ENCODE measurements at regions not wholly inside any gene's neighbourhood (a gene's known extent, or its start where the extent isn't known, plus 50 kb on each side); places are given as distances from the start of the nearest gene placed in this dataset.

DNA sequence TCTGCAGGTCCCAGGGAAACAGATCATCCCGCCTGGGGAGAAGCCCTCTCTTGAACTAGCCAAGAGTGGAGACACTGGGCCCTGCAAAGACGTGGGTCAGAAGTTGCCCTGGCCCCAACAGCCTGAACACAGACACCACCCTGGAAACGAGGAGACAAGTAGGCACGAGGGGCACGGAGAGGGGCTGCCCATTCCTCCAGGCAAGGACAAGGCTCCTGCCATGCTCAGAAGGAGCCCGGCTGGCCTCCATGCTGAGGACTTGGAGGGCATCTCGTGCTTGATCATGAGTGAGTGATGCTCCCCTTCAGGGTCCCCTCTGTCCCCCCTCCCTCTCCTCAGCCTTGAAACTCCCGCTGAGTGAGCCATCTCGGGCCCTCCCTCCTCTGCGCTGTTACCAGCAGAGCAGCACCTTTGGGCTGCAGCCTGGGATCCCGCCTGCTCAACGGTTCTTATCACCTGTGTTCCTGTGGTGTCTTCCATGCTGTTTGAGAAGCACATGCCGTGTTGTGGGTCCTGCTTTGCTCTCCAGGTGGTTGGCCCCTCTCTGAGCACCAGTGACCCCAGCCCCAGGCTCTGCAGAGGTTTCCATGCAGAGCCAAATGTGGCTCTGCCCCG lies 544.3 kb downstream of the TCERG1L start:
- TF ChIP-seq, protein P1, sequence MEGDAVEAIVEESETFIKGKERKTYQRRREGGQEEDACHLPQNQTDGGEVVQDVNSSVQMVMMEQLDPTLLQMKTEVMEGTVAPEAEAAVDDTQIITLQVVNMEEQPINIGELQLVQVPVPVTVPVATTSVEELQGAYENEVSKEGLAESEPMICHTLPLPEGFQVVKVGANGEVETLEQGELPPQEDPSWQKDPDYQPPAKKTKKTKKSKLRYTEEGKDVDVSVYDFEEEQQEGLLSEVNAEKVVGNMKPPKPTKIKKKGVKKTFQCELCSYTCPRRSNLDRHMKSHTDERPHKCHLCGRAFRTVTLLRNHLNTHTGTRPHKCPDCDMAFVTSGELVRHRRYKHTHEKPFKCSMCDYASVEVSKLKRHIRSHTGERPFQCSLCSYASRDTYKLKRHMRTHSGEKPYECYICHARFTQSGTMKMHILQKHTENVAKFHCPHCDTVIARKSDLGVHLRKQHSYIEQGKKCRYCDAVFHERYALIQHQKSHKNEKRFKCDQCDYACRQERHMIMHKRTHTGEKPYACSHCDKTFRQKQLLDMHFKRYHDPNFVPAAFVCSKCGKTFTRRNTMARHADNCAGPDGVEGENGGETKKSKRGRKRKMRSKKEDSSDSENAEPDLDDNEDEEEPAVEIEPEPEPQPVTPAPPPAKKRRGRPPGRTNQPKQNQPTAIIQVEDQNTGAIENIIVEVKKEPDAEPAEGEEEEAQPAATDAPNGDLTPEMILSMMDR (optimal IDR thresholded peaks at IDR 0.05 in 1 of 3, IDR thresholded peaks at IDR 0.05 in 1 of 3, conservative IDR thresholded peaks at IDR 0.05 in 1 of 3; ENCODE audit: extremely low read depth in 1 of 3, insufficient read depth in 2 of 3, low read length in 3 of 3), result no peak
- TF ChIP-seq EZH2 (IDR thresholded peaks at IDR 0.05; ENCODE audit: low read length), result no peak
